NT2/D1 (cell line): ENCODE measurements at regions not wholly inside any gene's neighbourhood (a gene's known extent, or its start where the extent isn't known, plus 50 kb on each side); places are given as distances from the start of the nearest gene placed in this dataset.
"Not testable (repeated sequence)": the region's sequence is repeated elsewhere in the genome, so short reads cannot be mapped to it uniquely, and the experiment has no call there.

ENCODE experiments used
- DNase-seq: peaks from one replicate; pipeline ENCODE4 v3.0.0-alpha.2; 2011; ENCODE audit warnings: low read depth, low spot score
- H3K27me3 ChIP-seq: 2 replicates; pipeline ENCODE4 v1.6.0; 2011; ENCODE audit warnings: mild to moderate bottlenecking; ENCODE audit not compliant: insufficient read length, insufficient read depth
- H3K36me3 ChIP-seq: 2 replicates; pipeline ENCODE4 v1.6.1; 2011; ENCODE audit warnings: mild to moderate bottlenecking, low read length, mixed read lengths; ENCODE audit not compliant: insufficient read depth, insufficient read length
- H3K4me1 ChIP-seq: 2 replicates; pipeline ENCODE4 v1.5.1; 2011; ENCODE audit not compliant: insufficient read depth, insufficient read length
- H3K4me3 ChIP-seq: 2 replicates; pipeline ENCODE4 v1.5.1; 2011; ENCODE audit warnings: low read depth; ENCODE audit not compliant: insufficient read length
- H3K9ac ChIP-seq: 2 replicates; pipeline ENCODE4 v1.6.0; 2011; ENCODE audit warnings: low read depth; ENCODE audit not compliant: insufficient read length
- H3K9me3 ChIP-seq: 2 replicates; pipeline ENCODE4 v1.5.1; 2011; ENCODE audit warnings: mild to moderate bottlenecking, low read length; ENCODE audit not compliant: insufficient read depth
- SUZ12 ChIP-seq: IDR thresholded peaks from 2 replicates; pipeline ENCODE4 v1.6.1; 2011; ENCODE audit not compliant: insufficient read length, insufficient read depth; ENCODE audit errors: extremely low read depth
- YY1 ChIP-seq: IDR thresholded peaks from 2 replicates; pipeline ENCODE4 v1.6.1; 2011; ENCODE audit not compliant: insufficient read length, insufficient read depth
- ZNF274 ChIP-seq: IDR thresholded peaks from 2 replicates; pipeline ENCODE4 v1.6.1; 2011; ENCODE audit warnings: mild to moderate bottlenecking, low read depth, low read length

DNA sequence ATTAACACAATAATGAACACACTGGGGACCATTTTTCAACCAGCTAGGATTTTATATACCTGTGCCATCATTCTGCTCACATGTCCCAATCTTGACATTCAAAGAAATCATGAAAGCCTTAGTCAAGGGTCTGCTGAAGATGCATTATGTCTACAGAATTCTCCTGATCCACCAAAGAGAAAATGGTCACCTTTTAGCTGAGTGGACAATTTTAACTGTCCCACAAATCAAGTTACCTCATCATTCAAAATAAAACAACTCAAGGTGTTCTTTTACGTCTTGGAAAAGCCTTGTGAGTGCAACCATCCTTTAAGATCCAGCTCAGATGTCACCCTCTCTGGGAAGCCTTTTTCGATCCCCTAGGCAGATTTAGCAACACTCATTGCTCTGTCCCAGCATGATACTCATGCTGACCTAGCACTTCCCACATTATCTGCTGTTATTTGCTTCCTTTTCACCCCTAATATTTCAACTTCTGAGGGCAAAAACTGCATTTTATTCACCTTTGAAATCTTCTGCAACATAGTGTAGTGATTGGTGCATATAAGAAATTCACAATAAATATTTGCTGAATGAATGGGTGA lies 80.1 kb downstream of the LMO4 start:
- Histone ChIP-seq H3K4me1 (no peaks in the 10 kb centered on the region), H3K27me3 (no peaks in the 10 kb centered on the region), H3K9ac (no peak overlapping the region), H3K36me3 (no peaks in the 10 kb centered on the region), H3K4me3 (no peak overlapping the region), H3K9me3 (no peaks in the 10 kb centered on the region)
- DNase-seq: no peak
- TF ChIP-seq YY1 (no peak), SUZ12 (no peak)

DNA sequence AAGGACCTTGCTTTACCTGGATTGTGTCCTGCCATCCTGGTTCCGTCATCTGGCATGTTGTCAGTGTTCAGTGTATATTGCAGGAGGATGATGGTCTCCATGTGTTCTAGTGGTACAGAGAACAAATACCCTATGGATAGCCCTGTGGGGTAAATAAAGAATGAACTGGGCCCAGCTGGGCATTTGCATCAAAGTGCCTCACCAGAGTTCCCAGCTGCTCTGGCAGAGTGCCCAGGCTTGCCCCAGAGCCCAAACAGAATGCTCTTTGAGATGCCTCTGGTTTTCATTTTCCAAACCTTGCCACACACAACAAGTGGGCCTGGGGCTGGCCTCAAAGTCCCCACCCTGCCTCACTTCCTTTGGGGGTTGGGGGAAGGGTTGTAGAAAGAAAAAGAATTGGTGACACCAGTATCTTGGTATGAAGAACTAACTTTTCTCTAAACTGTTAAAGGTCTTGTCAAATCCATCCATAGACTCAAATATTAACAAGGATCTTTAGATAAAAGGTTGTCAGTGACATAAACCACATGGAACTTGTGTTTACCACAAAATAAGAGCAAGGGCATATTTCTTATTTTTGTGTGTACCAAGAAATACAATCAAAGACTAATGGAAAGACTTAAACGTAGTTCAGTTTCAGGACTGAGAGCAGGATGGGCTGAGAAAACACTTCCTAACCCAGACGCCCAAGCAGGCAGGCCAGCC lies 82.2 kb downstream of the LMO4 start:
- Histone ChIP-seq H3K9me3 (no peaks in the 10 kb centered on the region), H3K9ac (no peak overlapping the region), H3K27me3 (no peaks in the 10 kb centered on the region), H3K4me1 (no peaks in the 10 kb centered on the region), H3K4me3 (no peak overlapping the region), H3K36me3 (no peaks in the 10 kb centered on the region)
- no peak for TF ChIP-seq SUZ12
- DNase-seq: no peak

DNA sequence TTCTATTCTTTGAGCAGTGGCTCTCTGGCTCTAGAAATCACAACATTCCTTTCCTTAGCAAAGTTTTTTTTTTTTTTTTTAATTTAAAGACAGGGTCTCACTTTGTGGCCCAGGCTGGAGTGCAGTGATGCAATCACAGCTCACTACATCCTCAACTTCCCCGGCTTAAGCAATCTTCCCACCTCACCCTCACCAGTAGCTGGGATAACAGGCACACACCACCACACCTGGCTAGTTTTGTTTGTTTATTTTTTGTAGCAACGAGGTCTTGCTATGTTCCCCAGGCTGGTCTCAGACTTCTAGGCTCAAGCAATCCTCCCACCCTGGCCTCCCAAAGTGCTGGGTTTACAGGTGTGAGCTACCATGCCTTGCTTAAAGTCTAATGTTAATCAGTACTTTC lies 85.2 kb downstream of the LMO4 start:
- not testable (repeated sequence) for H3K4me3 ChIP-seq, H3K9ac ChIP-seq, DNase-seq, H3K4me1 ChIP-seq, H3K27me3 ChIP-seq, H3K36me3 ChIP-seq, H3K9me3 ChIP-seq

DNA sequence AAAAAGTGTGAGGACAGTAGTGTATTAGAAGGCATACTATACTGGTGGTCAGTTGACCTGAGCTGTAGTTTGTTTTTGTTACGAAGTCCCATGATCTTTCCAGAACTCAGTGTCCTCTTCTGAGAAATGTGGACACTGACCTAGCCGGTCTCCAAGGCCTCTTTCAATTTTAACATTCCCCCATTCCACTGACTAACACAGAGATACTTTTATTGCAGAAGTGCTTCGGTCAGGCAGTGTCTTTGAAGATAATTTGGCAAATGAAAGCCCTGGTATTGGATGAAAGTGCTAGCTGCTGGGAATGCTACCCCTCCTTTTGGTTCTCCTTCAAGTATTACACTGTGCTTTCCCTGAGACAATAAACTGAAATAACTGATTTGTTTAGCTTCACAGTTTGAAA lies 89.4 kb downstream of the LMO4 start:
- no peak for TF ChIP-seq ZNF274
- no peak for TF ChIP-seq YY1
- no peak for TF ChIP-seq SUZ12
- H3K9ac ChIP-seq: no peak overlapping the region
- DNase-seq: no peak
- no peak overlapping the region for H3K4me3 ChIP-seq
- no peaks in the 10 kb centered on the region for H3K4me1 ChIP-seq
- H3K27me3 ChIP-seq: no peaks in the 10 kb centered on the region
- H3K9me3 ChIP-seq: no peaks in the 10 kb centered on the region
- no peaks in the 10 kb centered on the region for H3K36me3 ChIP-seq

DNA sequence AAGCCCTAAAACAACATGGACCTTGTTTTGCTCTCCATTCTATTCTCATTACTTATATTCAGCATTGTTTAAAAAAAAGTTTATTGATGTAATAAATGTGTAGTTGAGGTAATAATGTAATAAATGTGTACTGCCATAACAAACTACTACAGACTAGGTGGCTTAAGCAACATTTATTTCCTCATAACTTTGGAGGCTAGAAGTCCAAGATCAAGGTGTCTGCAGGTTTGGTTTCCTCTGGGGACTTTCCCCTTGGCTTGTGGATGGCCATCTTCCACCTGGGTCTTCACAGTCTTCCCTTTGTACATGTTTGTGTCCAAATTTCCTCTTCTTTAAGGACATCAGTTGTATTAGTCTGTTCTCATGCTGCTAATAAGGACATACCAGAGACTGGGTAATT lies 93.1 kb downstream of the LMO4 start:
- H3K27me3 ChIP-seq: no peaks in the 10 kb centered on the region
- no peak for DNase-seq
- H3K9me3 ChIP-seq: no peaks in the 10 kb centered on the region
- TF ChIP-seq ZNF274: no peak
- no peak for TF ChIP-seq YY1
- no peak for TF ChIP-seq SUZ12
- no peaks in the 10 kb centered on the region for H3K36me3 ChIP-seq
- no peaks in the 10 kb centered on the region for H3K4me1 ChIP-seq
- no peak overlapping the region for H3K4me3 ChIP-seq
- H3K9ac ChIP-seq: no peak overlapping the region

DNA sequence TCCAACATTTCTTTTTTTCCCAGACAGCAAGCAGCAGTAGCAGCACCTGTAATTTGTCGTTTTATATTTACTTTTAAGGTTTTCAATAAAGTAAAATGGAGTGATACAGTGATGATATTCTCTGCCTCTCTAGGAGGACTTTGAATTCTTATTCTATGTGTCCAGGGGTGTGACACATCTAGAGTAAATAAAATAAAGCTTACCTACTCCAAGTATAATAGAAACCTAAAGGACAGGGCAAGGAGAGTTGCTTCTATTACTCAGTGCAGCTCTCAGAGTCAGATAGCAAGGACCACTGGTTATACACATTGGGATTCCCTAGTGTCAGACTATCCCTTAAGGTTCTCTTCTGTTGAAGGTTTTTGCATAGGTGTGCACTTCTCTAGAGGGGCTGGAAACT lies 95.9 kb downstream of the LMO4 start:
- no peak for DNase-seq

DNA sequence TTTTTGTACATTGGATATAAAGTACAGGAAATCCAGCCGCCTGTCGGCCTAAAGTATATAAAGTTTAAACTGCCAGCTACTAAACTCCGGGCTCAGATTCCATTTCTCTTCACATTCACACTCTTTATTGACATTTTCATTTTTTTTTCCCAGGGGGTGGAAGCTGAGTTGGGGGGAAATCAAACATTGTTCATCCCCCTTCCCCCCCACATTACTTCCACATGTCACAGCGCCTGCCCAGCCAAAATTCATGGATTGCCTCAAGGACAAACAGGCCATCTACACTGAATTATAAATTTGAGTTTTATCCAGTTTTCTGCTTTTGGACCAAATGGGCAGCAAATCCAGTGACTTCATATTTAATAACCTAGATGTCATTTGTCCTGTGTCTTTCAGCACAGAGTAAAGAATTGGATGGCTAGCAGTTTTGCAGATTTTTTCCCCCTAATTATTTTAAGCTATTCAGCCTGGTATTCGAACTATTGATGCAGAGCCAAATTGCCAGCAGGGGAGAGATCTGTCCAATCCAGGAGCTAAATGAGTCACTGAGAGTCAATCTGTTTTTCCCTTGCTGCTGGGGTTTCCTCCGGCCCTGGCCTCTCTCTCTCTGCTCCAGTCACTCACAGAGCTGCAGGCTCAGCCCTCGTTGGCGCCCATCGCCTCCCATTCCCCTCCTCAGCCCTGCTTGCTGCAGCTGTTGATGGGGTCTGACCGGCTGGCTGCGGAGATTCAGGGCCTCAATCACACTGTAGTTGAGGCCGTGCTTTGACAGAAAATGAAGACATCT lies 98.0 kb downstream of the LMO4 start:
- no peaks in the 10 kb centered on the region for H3K27me3 ChIP-seq
- peaks cover 3% of the 10 kb centered on the region for H3K4me1 ChIP-seq
- no peak overlapping the region for H3K4me3 ChIP-seq
- peak; percentile 39 for DNase-seq
- no peak for TF ChIP-seq YY1
- no peak for TF ChIP-seq SUZ12
- TF ChIP-seq ZNF274: no peak
- H3K9me3 ChIP-seq: no peaks in the 10 kb centered on the region
- H3K36me3 ChIP-seq: no peaks in the 10 kb centered on the region
- H3K9ac ChIP-seq: no peak overlapping the region

More for the DNA sequence above, 95.9 kb downstream of the LMO4 start:
- Histone ChIP-seq H3K4me3 (no peak overlapping the region), H3K9ac (no peak overlapping the region), H3K9me3 (no peaks in the 10 kb centered on the region), H3K27me3 (no peaks in the 10 kb centered on the region), H3K4me1 (peaks cover 3% of the 10 kb centered on the region), H3K36me3 (no peaks in the 10 kb centered on the region)
- TF ChIP-seq SUZ12: no peak
- TF ChIP-seq ZNF274: no peak
- TF ChIP-seq YY1: no peak
